ENCODE measurements at regions not wholly inside any gene's neighbourhood (a gene's known extent, or its start where the extent isn't known, plus 50 kb on each side); places are given as distances from the start of the nearest gene placed in this dataset.
"Not testable (repeated sequence)": the region's sequence is repeated elsewhere in the genome, so short reads cannot be mapped to it uniquely, and the experiment has no call there.

GRCh38 chr4:141524841-141525240 is 111.5 kb upstream of the IL15 start:
- DNase-seq, result no peak

GRCh38 chr4:141530627-141531026 is 105.8 kb upstream of the IL15 start:
- DNase-seq, result no peak

GRCh38 chr4:141534985-141535384 is 101.4 kb upstream of the IL15 start:
- no peak for DNase-seq

DNA sequence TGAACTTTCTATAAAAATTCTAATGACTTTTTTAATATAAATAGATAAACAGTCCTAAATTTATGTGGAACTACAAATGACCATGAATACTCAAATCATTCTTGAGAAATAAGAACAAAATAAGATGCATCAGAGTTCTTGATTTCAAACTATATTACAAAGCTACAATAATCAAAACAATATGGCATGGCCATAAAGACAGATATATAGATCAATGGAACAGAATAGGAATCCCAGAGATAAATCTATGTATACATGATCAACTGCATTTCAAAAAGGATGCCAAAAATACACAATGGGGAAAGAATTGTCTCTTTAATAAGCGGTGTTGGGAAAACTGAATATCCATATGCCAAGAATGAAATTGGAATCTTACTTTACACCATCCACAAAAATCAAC is 98.4 kb upstream of the IL15 start:
- no peak for DNase-seq

DNA sequence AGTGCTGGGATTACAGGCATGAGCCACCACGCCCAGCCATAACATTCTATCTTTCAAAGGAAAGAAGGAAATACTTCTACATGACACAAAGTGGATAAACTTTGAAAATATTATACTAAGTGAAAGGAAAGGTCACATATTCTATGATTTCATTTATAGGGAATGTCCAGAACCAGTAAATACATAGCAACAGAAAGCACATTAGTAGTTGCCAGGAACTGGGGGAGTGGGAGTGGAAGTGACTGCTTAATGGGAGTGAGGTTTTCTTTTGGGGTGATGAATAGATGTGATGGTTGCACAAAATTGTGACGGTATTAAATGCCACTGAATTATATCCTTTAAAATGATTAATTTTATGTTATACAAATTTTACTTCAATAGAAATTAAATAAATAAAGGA is 95.7 kb upstream of the IL15 start:
- DNase-seq, result no peak

GRCh38 chr4:141541851-141542250 is 94.5 kb upstream of the IL15 start:
- no peak for DNase-seq

DNA sequence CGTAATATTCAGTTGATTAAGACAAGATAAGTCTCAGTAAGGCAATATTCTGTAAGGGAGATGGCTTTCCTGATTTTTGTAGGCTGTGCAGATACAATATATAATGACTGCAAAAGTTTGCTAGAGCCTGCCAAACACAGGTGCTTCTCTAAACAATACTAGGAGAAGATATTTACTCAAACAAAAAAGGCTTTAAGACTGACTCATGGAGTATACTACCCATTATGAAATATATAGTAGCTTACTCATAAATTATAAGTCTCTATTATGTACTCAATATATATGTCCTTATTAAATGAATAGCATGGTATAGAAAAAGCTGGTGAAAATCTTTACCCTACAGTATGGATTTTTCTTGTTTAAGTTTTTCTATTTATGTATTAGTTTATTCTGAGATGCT is 93.2 kb upstream of the IL15 start:
- no peak for DNase-seq

DNA sequence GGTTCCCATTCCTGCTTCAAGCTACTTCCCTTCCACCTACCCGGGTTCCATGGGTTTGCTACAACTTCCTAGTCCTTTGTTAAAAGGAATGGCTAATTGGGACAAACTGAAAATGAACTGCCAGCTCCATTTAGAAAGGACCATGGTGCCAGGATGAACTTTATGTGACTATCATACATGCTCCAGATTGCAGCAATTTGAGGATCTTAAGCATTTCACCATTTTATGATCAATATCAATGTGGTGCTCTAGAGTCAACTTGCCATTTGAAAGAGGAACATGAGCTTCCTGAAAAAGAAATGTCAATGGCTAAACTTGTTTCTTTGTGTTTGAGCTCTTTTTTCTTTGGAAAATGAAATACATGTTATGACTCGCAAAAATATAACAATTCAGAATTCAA is 92.7 kb upstream of the IL15 start:
- no peak for DNase-seq

DNA sequence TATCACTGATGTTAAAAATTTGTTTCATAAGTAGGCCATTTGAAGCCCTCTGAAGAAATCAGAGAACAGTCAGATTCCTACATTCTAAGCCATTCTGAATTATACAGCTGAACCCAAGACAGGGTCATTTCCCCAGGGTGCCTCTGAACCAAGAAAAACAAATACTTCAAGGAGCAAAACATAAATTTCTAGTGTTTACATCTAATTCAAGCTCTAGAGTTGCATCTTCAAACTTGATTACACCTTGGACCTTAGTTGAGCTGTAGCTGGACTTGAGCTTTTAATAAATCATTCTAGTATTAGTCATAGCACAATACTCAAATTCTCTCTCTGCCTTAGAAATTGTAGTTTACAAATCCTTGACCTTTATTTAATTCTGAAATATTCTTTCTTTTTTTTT is 87.6 kb upstream of the IL15 start:
- no peak for DNase-seq

DNA sequence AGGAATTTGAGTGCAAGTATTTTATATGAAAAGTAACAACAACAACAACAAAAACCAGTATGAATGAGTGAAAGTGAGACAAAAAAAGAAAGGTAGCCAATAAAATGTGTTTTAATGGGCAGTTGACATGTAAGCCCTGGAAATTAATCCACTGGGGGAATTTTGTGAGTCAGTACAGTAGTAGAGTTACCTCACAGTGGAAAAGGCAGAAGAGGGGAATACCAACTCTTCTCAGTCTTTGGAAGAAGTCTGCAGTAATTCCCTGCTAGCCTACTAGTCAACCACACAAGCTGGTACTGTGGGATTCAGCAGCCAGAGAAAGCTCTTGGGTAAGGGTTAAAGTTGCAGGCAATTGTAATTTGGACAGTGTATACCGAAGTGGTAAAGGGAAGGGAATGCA is 76.3 kb upstream of the IL15 start:
- no peak for DNase-seq

- DNase-seq, result no peak
Observed at GRCh38 chr4:141562649-141563048, 73.7 kb upstream of the IL15 start.

GRCh38 chr4:141563723-141564122 is 72.7 kb upstream of the IL15 start:
- no peak for DNase-seq

DNA sequence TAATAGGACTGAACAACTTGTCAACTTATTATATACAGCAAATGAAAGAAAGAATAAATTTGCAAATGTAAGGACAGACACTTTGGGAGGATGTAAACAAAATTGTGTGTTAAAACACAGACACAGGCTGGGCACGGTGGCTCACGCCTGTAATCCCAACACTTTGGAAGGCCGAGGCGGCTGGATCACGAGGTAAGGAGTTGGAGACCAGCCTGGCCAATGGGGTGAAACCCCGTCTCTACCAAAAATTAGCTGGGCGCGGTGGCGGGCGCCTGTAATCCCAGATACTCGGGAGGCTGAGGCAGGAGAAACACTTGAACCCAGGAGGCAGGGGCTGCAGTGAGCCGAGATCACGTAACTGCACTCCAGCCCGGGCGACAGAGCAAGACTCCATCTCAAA is 71.4 kb upstream of the IL15 start:
- not testable (repeated sequence) for DNase-seq

DNA sequence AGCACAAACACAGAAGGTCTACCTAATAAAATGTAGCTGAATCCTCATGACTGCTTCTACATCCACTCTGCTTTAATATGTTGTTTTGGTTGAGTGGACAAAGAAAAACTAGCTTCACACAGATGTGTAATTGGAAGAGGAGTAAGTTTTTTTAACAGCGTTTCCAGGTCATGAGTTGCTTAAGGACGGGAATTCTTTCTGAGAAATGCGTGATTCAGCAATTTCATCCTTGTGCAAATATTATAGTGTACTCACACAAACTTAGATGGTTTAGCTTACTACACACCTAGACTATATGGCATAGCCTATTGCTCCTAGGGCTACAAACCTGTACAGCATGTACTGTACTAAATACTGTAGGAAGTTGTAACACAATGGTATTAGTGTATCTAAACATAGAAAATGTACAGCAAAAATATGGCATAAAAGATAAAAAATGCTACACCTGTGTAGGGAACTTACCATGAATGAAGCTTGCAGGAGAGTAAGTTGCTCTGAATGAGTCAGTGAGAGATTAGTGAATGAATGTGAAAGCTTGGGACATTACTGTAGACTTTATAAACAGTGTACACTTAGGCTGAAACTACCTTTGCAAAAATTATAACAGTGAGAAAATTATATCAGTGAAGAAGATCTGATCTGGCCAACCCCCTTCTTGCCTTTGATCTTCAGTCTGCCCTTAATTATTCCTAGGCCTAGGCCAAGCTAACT is 70.8 kb upstream of the IL15 start:
- no peak for DNase-seq

- DNase-seq, result no peak
Observed at GRCh38 chr4:141567326-141567915, 69.0 kb upstream of the IL15 start.

DNA sequence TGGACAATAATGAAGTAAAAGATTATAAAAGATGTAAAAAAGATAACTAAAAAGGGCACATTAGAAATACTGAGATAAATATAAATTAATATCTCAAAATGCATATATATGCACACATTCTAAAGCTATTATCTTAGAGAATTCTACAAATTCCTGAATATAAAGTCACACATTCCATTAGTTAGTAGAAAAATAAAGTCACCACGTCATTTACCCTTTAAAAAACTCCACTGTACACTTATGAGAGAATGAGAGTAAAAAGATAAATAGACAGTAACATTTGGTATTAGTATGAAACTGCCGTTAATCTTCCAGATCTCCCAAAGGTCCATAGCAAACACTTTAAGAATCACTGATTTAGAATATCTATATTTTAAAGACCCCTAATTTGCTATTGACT is 67.2 kb upstream of the IL15 start:
- no peak for DNase-seq

- no peak for DNase-seq
Observed at GRCh38 chr4:141570290-141570689, 66.1 kb upstream of the IL15 start.

DNA sequence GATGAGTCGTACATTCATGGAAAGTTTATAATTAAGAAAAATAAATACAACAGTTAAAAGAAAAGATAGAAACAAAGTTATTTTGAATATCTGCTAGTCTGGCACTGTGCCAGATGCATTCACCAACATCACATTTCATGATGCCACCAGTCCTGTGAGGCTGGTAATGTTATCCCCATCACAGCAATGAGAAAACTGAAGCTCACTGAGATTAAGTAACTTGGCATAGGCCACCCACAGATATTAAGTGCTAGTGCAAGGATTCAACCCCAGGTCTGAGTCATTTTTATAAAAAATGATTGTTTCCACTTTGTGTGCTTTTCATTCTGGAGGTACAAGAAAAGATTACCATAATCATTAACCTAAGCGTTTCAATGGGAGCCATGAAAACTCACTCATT is 65.0 kb upstream of the IL15 start:
- peak in 1 of 56 donors; percentile 1 for DNase-seq

DNA sequence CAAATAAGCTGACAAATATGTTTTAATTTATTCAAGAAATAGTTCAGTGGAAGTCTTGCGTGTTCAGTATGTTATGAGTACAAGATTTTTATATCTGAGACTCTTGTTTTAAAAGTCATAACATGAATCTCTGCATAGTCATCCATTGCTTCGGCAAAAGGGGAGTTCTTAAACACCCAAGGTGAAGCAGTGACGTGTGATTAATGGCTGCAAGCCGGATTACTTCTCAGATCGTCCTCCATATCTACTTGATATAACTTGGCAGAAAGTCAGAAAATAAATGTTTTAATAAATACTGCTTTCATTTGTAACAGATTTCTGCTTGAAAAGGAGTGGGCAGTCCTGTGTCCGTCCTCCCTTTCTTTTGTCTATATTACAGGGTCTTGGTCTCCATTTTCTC is 64.6 kb upstream of the IL15 start:
- DNase-seq, result no peak

DNA sequence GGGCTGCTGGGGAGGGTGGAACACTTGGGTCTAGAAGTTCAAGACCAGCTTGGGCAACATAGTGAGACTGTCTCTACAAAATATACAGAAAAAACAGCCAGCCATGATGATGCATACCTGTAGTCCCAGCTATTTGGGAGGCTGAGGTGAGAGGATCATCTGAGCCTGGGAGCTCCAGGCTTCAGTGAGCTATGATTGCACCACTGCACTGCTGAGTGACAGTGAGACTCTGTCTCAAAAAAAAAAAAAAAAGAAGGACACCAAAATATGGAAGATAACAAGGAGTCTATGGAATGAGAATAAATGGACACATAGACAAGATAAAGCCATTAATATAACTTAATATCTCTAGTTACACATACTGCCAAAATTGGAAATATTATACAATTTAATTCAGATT is 62.7 kb upstream of the IL15 start:
- no peak for DNase-seq

DNA sequence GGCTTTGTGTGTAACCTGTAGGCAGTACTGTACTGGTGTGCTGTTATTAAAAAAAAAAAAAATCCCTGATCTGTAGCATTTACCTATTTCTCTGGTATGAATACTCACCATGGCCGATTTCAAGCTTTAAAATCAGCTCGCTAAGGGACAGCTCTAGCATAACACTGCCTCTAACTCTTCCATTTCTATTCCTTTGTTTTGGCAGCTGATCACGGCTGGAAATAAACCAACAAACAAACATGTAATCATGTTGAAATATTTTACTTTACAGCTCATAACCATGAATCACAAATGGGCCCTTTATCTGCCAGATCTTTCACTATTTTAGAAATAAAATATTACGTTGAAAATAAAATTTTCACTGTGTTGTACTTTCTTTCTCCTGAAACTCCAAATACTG is 60.5 kb upstream of the IL15 start:
- DNase-seq, result no peak

- peak in 16 of 56 donors; percentile 0 to 59 (median 8) for DNase-seq
Observed at GRCh38 chr4:141576585-141577110, 59.7 kb upstream of the IL15 start.

- DNase-seq, result no peak
Observed at GRCh38 chr4:141578451-141578850, 57.9 kb upstream of the IL15 start.
